ENCODE measurements at regions not wholly inside any gene's neighbourhood (a gene's known extent, or its start where the extent isn't known, plus 50 kb on each side); places are given as distances from the start of the nearest gene placed in this dataset.

DNA sequence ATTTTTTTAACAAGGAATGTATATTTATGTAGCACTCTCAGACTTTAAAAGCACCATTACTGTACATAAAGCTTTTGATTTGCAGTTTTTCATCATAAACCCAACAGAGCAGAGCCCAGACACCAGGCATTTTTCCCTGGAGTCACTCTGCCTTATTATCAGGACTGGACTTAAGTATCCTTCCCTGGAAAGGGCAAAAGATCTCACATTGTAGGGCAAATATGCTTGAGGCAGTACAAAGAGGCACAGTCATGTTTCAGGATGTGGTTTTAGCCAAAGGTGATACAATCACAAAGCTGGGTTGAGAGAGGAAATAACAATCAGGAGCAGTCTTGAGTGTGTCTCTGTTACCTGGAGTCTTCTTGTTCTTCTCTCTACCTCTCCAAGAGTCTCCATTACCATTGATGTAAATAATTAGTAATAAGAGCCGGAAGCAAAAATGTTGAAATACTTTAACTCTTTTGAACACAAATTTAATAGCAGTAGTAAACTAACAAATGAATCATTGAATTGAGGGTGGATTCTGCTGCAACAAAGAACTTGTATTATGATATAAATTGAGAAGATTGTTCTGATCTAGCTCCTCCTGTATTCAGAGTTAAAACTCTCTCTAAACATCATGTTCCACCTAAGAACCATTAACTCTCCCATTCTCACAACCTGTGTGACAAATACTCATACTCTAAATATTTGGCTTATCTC is 160.5 kb downstream of the LTN1 start:
- in situ Hi-C loops (cut with MboI), result no loop called here
- peaks cover 17% of the 10 kb centered on the region; the same call in 1 of the 2 replicates for H3F3A ChIP-seq (ENCODE audit: insufficient read depth)
- H4K20me1 ChIP-seq (ENCODE audit: insufficient read depth), result no peaks in the 10 kb centered on the region
- H3K4me1 ChIP-seq (ENCODE audit: insufficient read depth), result peaks cover 21% of the 10 kb centered on the region
- H3K4me3 ChIP-seq, result no peak overlapping the region
- H3K79me2 ChIP-seq (ENCODE audit: insufficient read depth), result no peaks in the 10 kb centered on the region
- DNase-seq, result peak; percentile 37
- no peak overlapping the region for H3K4me2 ChIP-seq (ENCODE audit: unreplicated experiment)
- no peaks in the 10 kb centered on the region for H3K27me3 ChIP-seq (replicated peaks; ENCODE audit: insufficient read depth)
- no peak overlapping the region for H3K27ac ChIP-seq
- 69 to 83% methylated on average over 1 of the region's 1 CpG for WGBS, 2 experiments (ENCODE audit: low coverage in 1 of 2, low lambda C conversion rate in 2 of 2, missing lambda C conversion rate in 2 of 2)
- H3K9me3 ChIP-seq (ENCODE audit: low read depth), result no peaks in the 10 kb centered on the region
- H2AFZ ChIP-seq, result no peak overlapping the region
- TF ChIP-seq EZH2phosphoT487 (IDR thresholded peaks at IDR 0.05; ENCODE audit: insufficient read depth, low read depth) (no peak), EZH2 (IDR thresholded peaks at IDR 0.05; ENCODE audit: insufficient read depth, poor library complexity, severe bottlenecking) (no peak)
- H3K9me2 ChIP-seq (ENCODE audit: insufficient read depth), result no peaks in the 10 kb centered on the region
- no peaks in the 10 kb centered on the region for H3K36me3 ChIP-seq (ENCODE audit: low read depth)
- no peak overlapping the region for H3K9ac ChIP-seq

DNA sequence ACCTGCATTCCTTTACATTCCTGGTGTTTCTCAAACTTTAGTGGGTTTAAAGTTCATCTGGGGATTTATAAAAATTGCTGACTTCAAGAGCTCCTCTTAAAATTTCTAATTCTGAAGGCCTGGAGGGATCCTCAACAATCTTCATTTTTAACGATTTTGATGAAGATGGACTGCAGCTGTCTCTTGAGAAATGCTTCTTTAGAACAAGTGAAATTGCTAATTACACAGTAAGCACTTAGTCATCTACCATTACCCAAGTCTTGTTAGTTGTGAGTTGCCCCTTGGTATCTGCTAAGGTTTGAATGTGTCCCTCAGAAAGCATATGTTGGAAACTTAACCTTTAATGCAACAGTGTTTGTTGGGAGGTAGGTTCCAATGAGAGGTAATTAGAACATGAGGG is 163.7 kb downstream of the LTN1 start:
- Histone ChIP-seq H2AFZ (no peak overlapping the region), H3K36me3 (ENCODE audit: low read depth) (no peaks in the 10 kb centered on the region), H3K4me1 (ENCODE audit: insufficient read depth) (peaks cover 21% of the 10 kb centered on the region), H3F3A (ENCODE audit: insufficient read depth) (peaks cover 17% of the 10 kb centered on the region; the same call in 1 of the 2 replicates), H3K9me2 (ENCODE audit: insufficient read depth) (no peaks in the 10 kb centered on the region), H3K79me2 (ENCODE audit: insufficient read depth) (no peaks in the 10 kb centered on the region), H4K20me1 (ENCODE audit: insufficient read depth) (no peaks in the 10 kb centered on the region), H3K9ac (no peak overlapping the region), H3K27ac (no peak overlapping the region), H3K4me3 (no peak overlapping the region), H3K27me3 (replicated peaks; ENCODE audit: insufficient read depth) (no peaks in the 10 kb centered on the region), H3K4me2 (ENCODE audit: unreplicated experiment) (no peak overlapping the region), H3K9me3 (ENCODE audit: low read depth) (no peaks in the 10 kb centered on the region)
- in situ Hi-C loops (cut with MboI), result no loop called here
- TF ChIP-seq EZH2phosphoT487 (IDR thresholded peaks at IDR 0.05; ENCODE audit: insufficient read depth, low read depth), result no peak
- TF ChIP-seq EZH2 (IDR thresholded peaks at IDR 0.05; ENCODE audit: insufficient read depth, poor library complexity, severe bottlenecking), result no peak
- DNase-seq, result peak; percentile 8
- 66 to 71% methylated on average over 1 of the region's 1 CpG for WGBS, 2 experiments (ENCODE audit: low coverage in 1 of 2, low lambda C conversion rate in 2 of 2, missing lambda C conversion rate in 2 of 2)

DNA sequence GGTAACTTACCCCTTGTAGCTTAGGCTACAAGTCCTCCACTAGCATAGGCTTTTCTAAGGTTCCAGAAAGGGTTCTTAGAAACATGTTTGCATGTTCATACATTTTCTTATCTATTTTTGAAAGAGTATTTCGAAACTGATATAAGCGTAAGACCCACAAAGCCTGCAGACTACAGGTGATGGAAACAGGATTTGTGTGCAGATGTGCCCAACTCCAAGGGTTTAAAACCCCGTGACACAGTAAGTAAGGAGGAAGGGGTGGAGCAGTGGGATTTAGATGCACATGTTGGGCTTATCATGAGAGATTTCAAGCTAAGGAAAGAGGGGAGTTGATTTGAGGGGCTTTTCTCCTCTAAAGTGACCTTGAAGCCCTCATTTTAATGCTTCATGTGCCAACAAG is 164.7 kb downstream of the LTN1 start:
- no peaks in the 10 kb centered on the region for H3K79me2 ChIP-seq (ENCODE audit: insufficient read depth)
- DNase-seq, result no peak
- H3K4me2 ChIP-seq (ENCODE audit: unreplicated experiment), result no peak overlapping the region
- H4K20me1 ChIP-seq (ENCODE audit: insufficient read depth), result no peaks in the 10 kb centered on the region
- H3K27ac ChIP-seq, result no peak overlapping the region
- no peaks in the 10 kb centered on the region for H3K9me2 ChIP-seq (ENCODE audit: insufficient read depth)
- no peak overlapping the region for H3K4me3 ChIP-seq
- peaks cover 23% of the 10 kb centered on the region for H3F3A ChIP-seq (ENCODE audit: insufficient read depth)
- TF ChIP-seq EZH2phosphoT487 (IDR thresholded peaks at IDR 0.05; ENCODE audit: insufficient read depth, low read depth) (no peak), EZH2 (IDR thresholded peaks at IDR 0.05; ENCODE audit: insufficient read depth, poor library complexity, severe bottlenecking) (no peak)
- WGBS, 2 experiments (ENCODE audit: low coverage in 1 of 2, low lambda C conversion rate in 2 of 2, missing lambda C conversion rate in 2 of 2), result 95 to 96% methylated on average over 3 of the region's 3 CpGs
- peaks cover 25% of the 10 kb centered on the region for H3K4me1 ChIP-seq (ENCODE audit: insufficient read depth)
- no peaks in the 10 kb centered on the region for H3K9me3 ChIP-seq (ENCODE audit: low read depth)
- no peaks in the 10 kb centered on the region for H3K27me3 ChIP-seq (replicated peaks; ENCODE audit: insufficient read depth)
- in situ Hi-C loops (cut with MboI), result no loop called here
- no peak overlapping the region for H2AFZ ChIP-seq
- no peaks in the 10 kb centered on the region for H3K36me3 ChIP-seq (ENCODE audit: low read depth)
- no peak overlapping the region for H3K9ac ChIP-seq

DNA sequence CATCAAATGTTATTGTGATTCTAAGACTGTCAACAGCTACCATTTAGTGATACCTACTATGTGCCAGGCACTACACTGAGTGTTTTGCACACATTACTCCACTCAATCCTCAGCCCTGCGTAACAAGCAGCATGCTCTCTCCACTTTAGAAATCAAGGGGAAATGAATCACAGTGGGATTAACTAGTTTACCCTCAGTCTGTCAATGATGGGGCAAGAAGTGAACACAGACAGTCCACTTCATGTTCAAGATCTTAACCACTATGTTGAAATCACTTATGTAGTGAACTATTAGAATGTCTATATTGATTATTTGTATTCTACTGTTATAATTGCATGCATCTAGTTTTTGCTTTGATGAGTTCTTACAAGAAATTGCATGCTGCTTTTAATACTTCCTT is 165.3 kb downstream of the LTN1 start:
- no peak overlapping the region for H3K4me3 ChIP-seq
- no peak overlapping the region for H3K4me2 ChIP-seq (ENCODE audit: unreplicated experiment)
- H3K27ac ChIP-seq, result no peak overlapping the region
- in situ Hi-C loops (cut with MboI), result no loop called here
- H2AFZ ChIP-seq, result no peak overlapping the region
- H3K4me1 ChIP-seq (ENCODE audit: insufficient read depth), result peaks cover 25% of the 10 kb centered on the region
- H4K20me1 ChIP-seq (ENCODE audit: insufficient read depth), result no peaks in the 10 kb centered on the region
- no peaks in the 10 kb centered on the region for H3K79me2 ChIP-seq (ENCODE audit: insufficient read depth)
- 70 to 71% methylated on average over 1 of the region's 1 CpG for WGBS, 2 experiments (ENCODE audit: low coverage in 1 of 2, low lambda C conversion rate in 2 of 2, missing lambda C conversion rate in 2 of 2)
- no peaks in the 10 kb centered on the region for H3K9me3 ChIP-seq (ENCODE audit: low read depth)
- DNase-seq, result peak; percentile 39
- TF ChIP-seq EZH2phosphoT487 (IDR thresholded peaks at IDR 0.05; ENCODE audit: insufficient read depth, low read depth), result no peak
- TF ChIP-seq EZH2 (IDR thresholded peaks at IDR 0.05; ENCODE audit: insufficient read depth, poor library complexity, severe bottlenecking), result no peak
- no peak overlapping the region for H3K9ac ChIP-seq
- H3K27me3 ChIP-seq (replicated peaks; ENCODE audit: insufficient read depth), result no peaks in the 10 kb centered on the region
- peaks cover 24% of the 10 kb centered on the region for H3F3A ChIP-seq (ENCODE audit: insufficient read depth)
- H3K9me2 ChIP-seq (ENCODE audit: insufficient read depth), result no peaks in the 10 kb centered on the region
- no peaks in the 10 kb centered on the region for H3K36me3 ChIP-seq (ENCODE audit: low read depth)

Data from GM23248 (cell line).